OCI-LY7 (cell line): ENCODE measurements at regions not wholly inside any gene's neighbourhood (a gene's known extent, or its start where the extent isn't known, plus 50 kb on each side); places are given as distances from the start of the nearest gene placed in this dataset.
"Not testable (repeated sequence)": the region's sequence is repeated elsewhere in the genome, so short reads cannot be mapped to it uniquely, and the experiment has no call there.

Source experiments
- CTCF ChIP-seq: fragments of 200-600 bp; sonication (generic); conservative IDR thresholded peaks from 2 replicates; pipeline ENCODE4 v1.5.1; 2014; ENCODE audit warnings: mild to moderate bottlenecking, antibody characterized with exemption, low read length, moderate library complexity, mixed read lengths
- EZH2phosphoT487 ChIP-seq: fragments of 200-600 bp; sonication (generic); IDR thresholded peaks from 2 replicates; pipeline ENCODE4 v1.6.1; 2018; ENCODE audit warnings: low read depth, borderline replicate concordance, mild to moderate bottlenecking, mixed run types, antibody characterized with exemption, low read length, moderate library complexity, mixed read lengths

GRCh38 chr12:31199476-31199875 lies 125.8 kb downstream of the DDX11 start:
- TF ChIP-seq CTCF, EZH2phosphoT487: not testable (repeated sequence)
